ENCODE measurements at regions not wholly inside any gene's neighbourhood (a gene's known extent, or its start where the extent isn't known, plus 50 kb on each side); places are given as distances from the start of the nearest gene placed in this dataset.

GRCh38 chr9:121593066-121593465, 58.4 kb upstream of the DAB2IP start:
- no TSS peak for BruUV-seq (replicated peaks)
- H3K27me3 ChIP-seq (replicated peaks; ENCODE audit: insufficient read depth, low read depth, low read length, poor library complexity) = peaks cover 53% of the 10 kb centered on the region
- no peak for TF ChIP-seq EZH2 (IDR thresholded peaks at IDR 0.05; ENCODE audit: borderline replicate concordance, low read depth, low read length, poor library complexity, severe bottlenecking)
- TF ChIP-seq, protein P1, sequence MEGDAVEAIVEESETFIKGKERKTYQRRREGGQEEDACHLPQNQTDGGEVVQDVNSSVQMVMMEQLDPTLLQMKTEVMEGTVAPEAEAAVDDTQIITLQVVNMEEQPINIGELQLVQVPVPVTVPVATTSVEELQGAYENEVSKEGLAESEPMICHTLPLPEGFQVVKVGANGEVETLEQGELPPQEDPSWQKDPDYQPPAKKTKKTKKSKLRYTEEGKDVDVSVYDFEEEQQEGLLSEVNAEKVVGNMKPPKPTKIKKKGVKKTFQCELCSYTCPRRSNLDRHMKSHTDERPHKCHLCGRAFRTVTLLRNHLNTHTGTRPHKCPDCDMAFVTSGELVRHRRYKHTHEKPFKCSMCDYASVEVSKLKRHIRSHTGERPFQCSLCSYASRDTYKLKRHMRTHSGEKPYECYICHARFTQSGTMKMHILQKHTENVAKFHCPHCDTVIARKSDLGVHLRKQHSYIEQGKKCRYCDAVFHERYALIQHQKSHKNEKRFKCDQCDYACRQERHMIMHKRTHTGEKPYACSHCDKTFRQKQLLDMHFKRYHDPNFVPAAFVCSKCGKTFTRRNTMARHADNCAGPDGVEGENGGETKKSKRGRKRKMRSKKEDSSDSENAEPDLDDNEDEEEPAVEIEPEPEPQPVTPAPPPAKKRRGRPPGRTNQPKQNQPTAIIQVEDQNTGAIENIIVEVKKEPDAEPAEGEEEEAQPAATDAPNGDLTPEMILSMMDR (conservative IDR thresholded peaks at IDR 0.05; ENCODE audit: low read depth, low read length) = no peak
- H3K4me1 ChIP-seq (ENCODE audit: insufficient read depth, low read length, poor library complexity, severe bottlenecking) = no peaks in the 10 kb centered on the region
- H3K27ac ChIP-seq (ENCODE audit: low read depth, low read length, poor library complexity, severe bottlenecking) = no peak overlapping the region
- no peak overlapping the region for H3K4me3 ChIP-seq (ENCODE audit: low read depth, low read length, poor library complexity, severe bottlenecking)
- no peak for DNase-seq (ENCODE audit: low spot score)
- CTCF ChIA-PET = no interaction called here
- POLR2A ChIA-PET (ENCODE audit: low non-redundant PET) = interaction anchor here (0.6 kb wide), 1 partner anchor 333 kb away, joined by 3 read pairs; no protein-coding TSS in a partner anchor
- H3K9me3 ChIP-seq (ENCODE audit: low read depth, low read length, poor library complexity, severe bottlenecking) = peaks cover 6% of the 10 kb centered on the region
- H3K36me3 ChIP-seq (ENCODE audit: insufficient read depth, low read length, poor library complexity, severe bottlenecking) = no peaks in the 10 kb centered on the region
- intact Hi-C loops (cut with micrococcal nuclease; ENCODE audit: unreplicated experiment) = no loop called here

- Histone ChIP-seq H3K4me1 (ENCODE audit: insufficient read depth, low read length, poor library complexity, severe bottlenecking) (no peaks in the 10 kb centered on the region), H3K4me3 (ENCODE audit: low read depth, low read length, poor library complexity, severe bottlenecking) (no peak overlapping the region), H3K27ac (ENCODE audit: low read depth, low read length, poor library complexity, severe bottlenecking) (no peak overlapping the region), H3K36me3 (ENCODE audit: insufficient read depth, low read length, poor library complexity, severe bottlenecking) (no peaks in the 10 kb centered on the region), H3K27me3 (replicated peaks; ENCODE audit: insufficient read depth, low read depth, low read length, poor library complexity) (peaks cover 57% of the 10 kb centered on the region), H3K9me3 (ENCODE audit: low read depth, low read length, poor library complexity, severe bottlenecking) (peaks cover 6% of the 10 kb centered on the region)
- no TSS peak for BruUV-seq (replicated peaks)
- CTCF ChIA-PET = no interaction called here
- POLR2A ChIA-PET (ENCODE audit: low non-redundant PET) = no interaction called here
- DNase-seq (ENCODE audit: low spot score) = no peak
- TF ChIP-seq, protein P1 (conservative IDR thresholded peaks at IDR 0.05; ENCODE audit: low read depth, low read length) = no peak
- TF ChIP-seq EZH2 (IDR thresholded peaks at IDR 0.05; ENCODE audit: borderline replicate concordance, low read depth, low read length, poor library complexity, severe bottlenecking) = no peak
- intact Hi-C loops (cut with micrococcal nuclease; ENCODE audit: unreplicated experiment) = no loop called here
These were observed 54.9 kb upstream of the DAB2IP start for GRCh38 chr9:121596515-121596914.

- POLR2A ChIA-PET (ENCODE audit: low non-redundant PET) = no interaction called here
- Histone ChIP-seq H3K36me3 (ENCODE audit: insufficient read depth, low read length, poor library complexity, severe bottlenecking) (no peaks in the 10 kb centered on the region), H3K4me3 (ENCODE audit: low read depth, low read length, poor library complexity, severe bottlenecking) (no peak overlapping the region), H3K9me3 (ENCODE audit: low read depth, low read length, poor library complexity, severe bottlenecking) (peaks cover 6% of the 10 kb centered on the region), H3K27me3 (replicated peaks; ENCODE audit: insufficient read depth, low read depth, low read length, poor library complexity) (peaks cover 57% of the 10 kb centered on the region), H3K4me1 (ENCODE audit: insufficient read depth, low read length, poor library complexity, severe bottlenecking) (no peaks in the 10 kb centered on the region), H3K27ac (ENCODE audit: low read depth, low read length, poor library complexity, severe bottlenecking) (no peak overlapping the region)
- DNase-seq (ENCODE audit: low spot score) = no peak
- TF ChIP-seq EZH2 (IDR thresholded peaks at IDR 0.05; ENCODE audit: borderline replicate concordance, low read depth, low read length, poor library complexity, severe bottlenecking) = no peak
- TF ChIP-seq, protein P1 (conservative IDR thresholded peaks at IDR 0.05; ENCODE audit: low read depth, low read length) = no peak
- CTCF ChIA-PET = interaction anchor here (0.6 kb wide), 1 partner anchor 49 kb away, joined by 3 read pairs; no protein-coding TSS in a partner anchor
- no TSS peak for BruUV-seq (replicated peaks)
- intact Hi-C loops (cut with micrococcal nuclease; ENCODE audit: unreplicated experiment) = no loop called here
These were observed 53.7 kb upstream of the DAB2IP start for GRCh38 chr9:121597698-121598166.

Measured in A673 (cell line).